HG03025 (cell line): ENCODE measurements at regions not wholly inside any gene's neighbourhood (a gene's known extent, or its start where the extent isn't known, plus 50 kb on each side); places are given as distances from the start of the nearest gene placed in this dataset.
"Not testable (repeated sequence)": the region's sequence is repeated elsewhere in the genome, so short reads cannot be mapped to it uniquely, and the experiment has no call there.

Source experiments
- ATAC-seq: cut with Tn5 transposase; IDR thresholded peaks from one replicate; pipeline ENCODE4 v1.9.1; 2021; ENCODE audit warnings: mild to moderate bottlenecking, moderate library complexity; ENCODE audit not compliant: unreplicated experiment, low FRiP score

- ATAC-seq: no peak
Measured at GRCh38 chr12:67025543-67026114, 243.5 kb upstream of the CAND1 start.

DNA sequence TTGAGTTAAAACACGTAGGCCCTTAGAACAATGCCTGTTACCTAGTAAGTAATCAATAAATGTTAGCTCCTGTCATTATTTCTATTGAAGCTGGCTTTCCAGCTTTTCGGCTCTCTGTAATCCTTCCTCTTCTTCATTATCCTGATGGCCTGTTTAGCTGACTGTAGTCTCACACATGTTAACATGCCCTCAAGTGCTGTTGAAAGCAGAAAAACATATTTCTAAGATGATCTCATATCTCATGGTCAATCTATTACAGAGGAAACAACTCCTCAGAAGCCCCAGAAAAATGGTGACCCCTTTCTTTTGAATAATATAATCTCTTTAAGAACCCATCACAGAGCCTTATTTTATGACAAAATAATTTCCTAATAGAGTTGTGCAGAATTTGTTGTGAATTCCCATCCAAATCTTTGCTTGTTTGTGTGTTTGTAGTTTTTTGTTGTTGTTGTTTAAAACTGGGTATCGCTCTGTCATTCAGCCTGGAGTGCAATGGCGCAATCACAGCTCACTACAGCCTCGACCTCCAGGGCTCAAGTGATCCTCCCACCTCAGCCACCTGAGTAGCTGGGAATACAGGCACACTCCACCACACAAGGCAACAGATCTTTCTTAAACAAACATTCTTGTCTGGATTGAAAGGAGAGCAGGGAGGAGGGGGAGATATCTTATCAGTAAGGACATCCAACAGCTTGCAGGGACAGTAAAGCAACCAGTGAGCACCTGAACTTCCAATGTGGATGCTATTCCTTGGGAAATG, 242.5 kb upstream of the CAND1 start:
- ATAC-seq: no peak

DNA sequence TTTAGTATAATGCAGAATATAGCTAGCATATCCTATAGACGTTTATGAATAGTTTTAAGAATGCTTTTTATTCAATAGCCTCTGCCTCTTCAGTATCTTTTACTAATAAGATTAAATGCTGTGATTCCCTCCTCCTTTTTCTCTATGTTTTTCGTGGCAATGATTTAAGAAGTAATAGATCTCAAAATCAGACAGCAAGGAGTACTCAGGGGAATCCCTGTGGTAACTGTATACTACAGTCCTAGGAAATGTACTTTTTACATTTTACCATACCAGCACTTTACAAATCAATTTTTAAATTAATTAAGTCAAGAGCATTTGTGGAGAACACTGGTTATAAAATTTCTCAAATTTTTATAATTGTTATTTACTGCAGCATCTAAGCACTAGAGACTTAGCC, 240.6 kb upstream of the CAND1 start:
- no peak for ATAC-seq

DNA sequence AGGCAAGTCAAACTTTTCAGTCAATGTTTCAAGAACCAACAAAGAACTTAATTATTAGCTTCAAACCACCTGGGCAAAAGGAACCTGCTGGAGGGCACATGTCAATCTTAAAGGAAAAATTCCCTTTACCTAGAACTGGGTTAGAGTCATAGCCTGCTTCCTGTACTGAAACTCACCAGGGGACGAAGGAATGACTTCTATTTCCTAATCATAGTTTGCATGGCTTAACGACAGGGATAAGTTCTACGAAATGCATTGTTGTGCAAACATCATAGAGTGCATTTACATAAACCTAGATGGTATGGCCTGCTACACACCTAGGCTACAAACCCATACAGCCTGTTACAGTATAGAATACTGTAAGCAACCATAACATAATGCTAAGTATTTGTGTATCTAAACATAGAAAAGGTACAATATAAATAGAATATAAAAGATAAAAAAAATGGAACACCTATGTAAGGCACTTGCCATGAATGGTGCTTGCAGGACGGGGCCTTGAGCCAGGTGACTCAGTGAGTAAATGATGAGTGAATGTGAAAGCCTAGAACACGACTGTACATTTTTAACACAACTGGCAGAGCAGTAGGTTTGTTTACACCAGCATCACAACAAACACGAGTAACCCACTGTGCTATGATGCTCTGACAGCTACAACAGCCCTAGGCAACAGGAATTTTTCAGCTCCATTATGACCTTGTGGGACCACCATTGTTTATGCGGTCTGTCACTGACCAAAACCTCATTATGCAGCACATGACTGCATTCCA, 234.9 kb upstream of the CAND1 start:
- no peak for ATAC-seq

DNA sequence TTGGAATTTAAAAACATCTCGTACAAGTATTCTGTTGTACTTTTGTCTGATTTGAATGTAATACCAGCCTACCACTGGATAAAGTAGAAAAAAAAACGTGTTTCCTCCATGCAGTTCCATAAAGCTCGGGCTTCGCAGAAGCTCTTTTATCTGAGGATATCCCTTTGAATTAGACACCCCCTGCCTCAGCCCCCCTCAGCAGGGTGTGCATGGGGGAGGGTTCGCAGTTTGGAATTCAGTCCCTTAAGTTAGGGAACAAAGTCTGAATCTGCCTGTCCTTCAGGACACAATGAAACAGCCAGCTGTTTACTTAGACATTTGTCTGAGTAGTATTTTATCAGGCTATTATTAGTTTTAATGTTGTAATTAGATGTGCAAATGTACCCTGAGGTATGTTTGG, 234.0 kb upstream of the CAND1 start:
- no peak for ATAC-seq

DNA sequence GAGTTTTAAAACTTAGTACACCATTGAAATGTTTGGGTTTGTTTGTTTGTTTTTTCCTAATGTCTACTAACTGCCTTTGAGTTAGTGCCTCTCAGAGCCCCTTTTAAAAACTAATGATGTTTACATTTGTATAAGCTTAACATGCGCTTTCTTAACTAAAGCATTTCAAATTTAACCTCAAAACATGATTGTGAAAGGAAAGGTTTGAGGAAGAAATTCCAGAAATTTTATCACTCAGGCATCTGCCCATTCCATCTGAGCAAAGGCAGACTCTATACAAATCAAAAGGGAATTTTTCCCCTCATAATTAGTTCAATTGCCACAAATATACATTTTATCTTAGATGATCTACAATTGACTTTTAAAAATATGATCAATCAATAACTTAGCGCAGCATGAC, 230.7 kb upstream of the CAND1 start:
- no peak for ATAC-seq

- no peak for ATAC-seq
Measured at GRCh38 chr12:67039995-67040860, 228.9 kb upstream of the CAND1 start.

DNA sequence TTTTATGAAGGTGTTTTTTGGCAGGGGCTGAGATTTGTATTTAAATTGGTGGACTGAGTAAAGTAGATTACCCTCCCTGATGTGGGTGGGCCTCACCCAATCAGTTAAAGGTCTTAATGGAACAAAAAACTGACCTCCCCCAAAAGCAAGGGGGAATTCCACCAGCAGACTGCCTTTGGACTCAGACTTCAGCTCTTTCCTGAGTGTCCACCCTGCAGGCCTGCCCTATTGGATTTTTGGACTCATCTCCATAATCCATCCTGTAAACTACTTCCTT, 228.4 kb upstream of the CAND1 start:
- no peak for ATAC-seq

DNA sequence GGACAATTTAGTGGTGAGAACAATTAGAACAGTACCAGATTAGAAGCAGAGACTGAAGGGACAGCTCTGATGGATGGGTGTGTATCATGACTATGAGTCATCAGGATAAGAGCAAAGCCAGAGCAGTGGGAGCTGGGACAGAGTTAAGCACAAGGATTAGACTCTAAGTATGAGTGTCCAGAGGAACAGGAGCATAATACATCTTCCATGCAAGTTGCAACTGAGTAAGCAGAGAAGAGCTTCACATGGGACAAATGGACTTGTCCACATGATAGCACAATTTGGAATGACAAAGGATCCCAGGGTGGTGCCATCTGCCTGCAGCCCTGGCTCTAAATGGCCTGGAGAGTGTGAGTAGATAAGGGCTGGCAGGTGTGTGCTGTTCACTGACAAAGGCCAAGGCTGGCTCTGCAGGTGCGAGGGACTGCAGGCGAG, 226.4 kb upstream of the CAND1 start:
- no peak for ATAC-seq

- ATAC-seq: no peak
Measured at GRCh38 chr12:67043771-67044170, 225.4 kb upstream of the CAND1 start.

- no peak for ATAC-seq
Measured at GRCh38 chr12:67045650-67046049, 223.5 kb upstream of the CAND1 start.

DNA sequence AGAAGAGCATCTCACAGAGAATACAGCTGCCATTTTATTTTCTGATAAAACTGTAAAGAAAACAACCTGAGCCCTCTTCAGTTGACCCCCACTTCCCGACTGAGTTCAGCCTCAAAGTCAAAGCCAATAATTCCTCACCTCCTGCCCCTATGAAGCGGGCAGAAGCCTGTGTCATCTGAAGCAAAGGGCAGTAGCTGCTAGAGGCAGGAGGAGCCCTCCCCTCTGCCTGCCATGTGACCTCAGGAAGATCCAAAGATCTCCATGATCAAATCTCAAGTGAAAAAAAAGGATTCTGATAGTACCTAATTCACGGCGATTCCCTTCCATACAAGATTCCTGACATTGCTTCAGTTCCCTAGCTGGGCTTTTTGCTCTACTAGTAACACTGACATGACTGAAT, 223.1 kb upstream of the CAND1 start:
- no peak for ATAC-seq

GRCh38 chr12:67047634-67048033, 221.5 kb upstream of the CAND1 start:
- no peak for ATAC-seq

DNA sequence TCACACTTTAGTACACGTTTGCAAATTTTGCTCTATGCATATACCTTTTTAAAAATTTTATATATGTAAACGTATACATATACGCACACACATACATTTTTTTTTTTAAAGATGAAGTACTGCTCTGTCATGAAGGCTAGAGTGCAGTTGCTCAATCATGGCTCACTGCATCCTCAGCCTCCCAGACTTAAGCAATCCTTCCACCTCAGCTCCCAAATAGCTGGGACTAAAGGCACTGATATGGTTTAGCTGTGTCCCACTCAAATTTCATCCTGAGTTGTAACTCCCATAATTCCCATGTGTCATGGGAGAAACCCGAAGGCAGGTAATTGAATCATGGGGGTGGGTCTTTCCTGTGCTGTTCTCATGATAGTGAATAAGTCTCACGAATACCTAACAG, 220.8 kb upstream of the CAND1 start:
- no peak for ATAC-seq

- ATAC-seq: not testable (repeated sequence)
Measured at GRCh38 chr12:67049199-67049598, 220.0 kb upstream of the CAND1 start.

DNA sequence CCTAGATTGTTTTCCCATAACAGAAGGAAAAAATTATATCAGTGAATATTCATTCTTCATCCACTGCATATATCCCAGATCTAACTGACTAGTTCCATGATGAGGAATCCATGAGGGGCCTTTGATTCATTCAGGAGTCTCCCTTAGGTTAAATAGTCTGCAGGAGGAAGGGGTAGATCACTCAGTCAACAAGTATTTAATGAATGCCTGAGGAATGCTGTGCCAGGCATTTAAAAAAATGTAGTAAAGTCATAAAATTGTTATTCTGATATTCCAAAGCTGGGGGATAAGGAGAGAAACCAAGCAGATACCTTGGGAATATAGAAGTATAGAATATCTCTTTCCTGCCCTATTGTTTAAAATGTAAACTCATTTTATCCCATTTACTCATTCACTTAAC, 216.2 kb upstream of the CAND1 start:
- ATAC-seq: no peak

DNA sequence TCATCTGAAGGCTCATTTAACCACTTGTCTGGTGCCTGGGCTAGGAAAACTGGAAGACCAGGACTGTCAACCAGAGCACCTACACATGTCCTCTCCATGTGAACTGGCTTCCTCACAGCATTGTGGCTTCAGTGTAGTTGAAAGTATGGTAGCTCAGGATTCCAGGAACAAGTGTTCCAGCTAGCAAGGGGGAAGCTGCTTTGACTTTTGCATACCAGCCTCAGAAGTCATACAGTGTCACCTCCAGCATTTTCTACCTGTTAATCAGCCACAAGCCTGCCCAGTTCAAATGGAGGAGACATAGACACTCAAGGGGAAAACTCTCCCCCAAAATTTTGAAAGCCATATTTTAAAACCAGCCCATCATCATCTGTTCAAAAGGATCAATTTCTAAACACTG, 212.8 kb upstream of the CAND1 start:
- no peak for ATAC-seq

DNA sequence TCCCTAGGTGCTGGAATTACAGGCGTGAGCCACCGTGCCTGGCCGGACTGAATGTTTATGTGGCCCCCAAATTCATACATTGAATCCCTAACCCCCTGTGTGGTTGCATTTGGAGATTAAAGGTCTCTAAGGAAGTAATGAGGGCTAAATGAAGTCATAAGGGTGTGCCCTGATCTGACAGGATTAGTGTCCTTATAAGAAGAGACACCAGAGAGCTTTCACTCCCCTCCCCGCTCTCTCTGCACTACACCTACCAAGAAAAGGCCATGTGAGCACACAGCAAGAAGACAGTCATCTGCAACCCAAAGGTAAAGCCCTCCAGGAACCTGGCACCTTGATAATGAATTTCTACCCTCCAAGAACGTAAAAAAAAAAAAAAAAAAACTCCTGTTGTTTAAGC, 212.1 kb upstream of the CAND1 start:
- ATAC-seq: no peak

DNA sequence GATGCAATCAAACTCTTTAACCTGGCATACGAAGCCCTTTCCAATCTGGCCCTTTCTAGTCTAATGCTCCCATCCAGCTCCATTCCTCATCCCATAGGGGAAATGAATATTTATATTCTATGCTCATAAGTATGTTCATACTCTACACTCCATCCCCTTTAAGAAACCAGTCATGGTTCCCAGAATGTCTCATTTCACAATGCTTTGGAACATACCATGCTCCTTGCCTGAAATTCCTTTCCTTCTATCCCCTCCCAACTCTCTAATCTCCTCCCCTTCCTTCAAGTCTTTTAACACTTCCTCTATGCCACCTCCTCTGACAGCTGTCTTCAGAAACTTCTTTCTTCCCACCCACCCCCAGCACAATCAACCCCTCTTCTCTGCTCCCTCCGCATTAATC, 207.0 kb upstream of the CAND1 start:
- no peak for ATAC-seq

DNA sequence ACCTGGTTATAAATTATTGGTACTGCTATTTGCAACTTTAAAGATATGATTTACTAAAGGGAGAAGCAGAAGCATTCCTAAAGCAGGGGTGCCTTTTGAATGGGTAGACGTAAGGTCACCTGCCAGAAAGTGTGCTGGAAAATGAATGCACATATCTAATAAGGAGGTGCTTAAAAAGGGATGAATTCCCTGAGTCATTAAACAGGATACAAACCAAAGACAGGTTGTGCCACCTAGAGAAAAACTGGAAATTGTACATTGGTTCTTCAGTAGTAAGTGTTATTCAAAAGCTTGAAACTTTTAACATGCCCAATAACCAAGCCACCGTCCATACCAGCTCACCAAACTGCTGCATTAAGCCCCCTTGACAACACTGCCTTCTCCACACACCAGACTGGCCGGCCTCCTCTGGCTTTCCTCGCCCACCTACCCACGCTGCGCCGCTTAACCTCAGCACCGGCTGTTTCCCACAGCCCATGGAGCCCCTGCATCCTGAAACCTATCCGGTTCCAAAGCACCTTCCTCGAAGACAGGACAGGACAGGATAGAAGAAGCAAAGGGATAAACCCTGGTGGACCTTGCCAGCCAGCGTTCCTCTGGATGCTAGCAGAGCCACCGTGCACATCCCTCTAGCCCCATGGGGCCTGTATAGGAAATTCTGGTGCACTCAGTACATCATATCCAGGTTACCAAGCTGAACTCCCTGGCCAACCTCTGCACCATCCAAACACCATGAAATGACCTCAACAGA, 201.5 kb upstream of the CAND1 start:
- ATAC-seq: no peak
